Transverse colon (tissue), 4 donors: ENCODE measurements at regions not wholly inside any gene's neighbourhood (a gene's known extent, or its start where the extent isn't known, plus 50 kb on each side); places are given as distances from the start of the nearest gene placed in this dataset.

Experiments used
- DNase-seq: peaks from one replicate; pipeline ENCODE4 v3.0.0-alpha.2; 2019
- H3K27ac ChIP-seq, 4 donors: fragments of 200-600 bp; sonication (generic); 2 replicates each; pipeline ENCODE4 v1.5.1; 2016 to 2018; ENCODE audit warnings: inconsistent platforms in 4 of 4
- H3K27me3 ChIP-seq: fragments of 200-600 bp; sonication (generic); 2 replicates; pipeline ENCODE4 v1.5.1; 2017; ENCODE audit warnings: inconsistent platforms
- H3K36me3 ChIP-seq, 4 donors: fragments of 200-600 bp; sonication (generic); 2 replicates each; pipeline ENCODE4 v1.5.1; 2017 to 2019; ENCODE audit warnings: inconsistent platforms in 4 of 4
- H3K4me1 ChIP-seq, 4 donors: fragments of 200-600 bp; sonication (generic); 2 replicates each; pipeline ENCODE4 v1.5.1; 2017 to 2020; ENCODE audit warnings: inconsistent platforms in 4 of 4
- H3K4me3 ChIP-seq, 4 donors: fragments of 200-600 bp; sonication (generic); 1 replicate in 1 of 4; 2 replicates in 3 of 4; pipeline versions ENCODE4 v1.5.1 to v1.6.1; 2017 to 2019; ENCODE audit warnings: inconsistent platforms in 4 of 4
- H3K9me3 ChIP-seq, 2 donors: fragments of 200-600 bp; sonication (generic); 2 replicates each; pipeline ENCODE4 v1.5.1; 2017 to 2019; ENCODE audit warnings: inconsistent platforms in 2 of 2
- CTCF ChIP-seq, 5 experiments: fragments of 200-600 bp in 3 of 5; fragments of 450-650 bp in 2 of 5; sonication (generic) in 3 of 5; IDR thresholded peaks; 1 replicate in 2 of 5; 2 replicates in 3 of 5; pipeline ENCODE4 v1.5.1; 2016 to 2017; ENCODE audit warnings: antibody characterized with exemption in 5 of 5, inconsistent platforms in 3 of 5, mild to moderate bottlenecking in 2 of 5, moderate library complexity in 1 of 5
- EP300 ChIP-seq: sonication (generic); formaldehyde crosslinking; IDR thresholded peaks from one replicate; pipeline ENCODE4 v1.6.1; 2017; ENCODE audit warnings: antibody characterized with exemption, low read depth
- POLR2A ChIP-seq: fragments of 450-650 bp; IDR thresholded peaks from one replicate; pipeline ENCODE4 v1.6.1; 2016; ENCODE audit warnings: antibody characterized with exemption, mild to moderate bottlenecking, moderate library complexity
- POLR2AphosphoS5 ChIP-seq, 3 donors: sonication (generic); formaldehyde crosslinking; IDR thresholded peaks; one replicate each; pipeline ENCODE4 v1.6.1; 2016; ENCODE audit warnings: antibody characterized with exemption in 3 of 3
- WGBS, 2 donors: methylation state at CpG; one replicate each; pipeline ENCODE4 v1.1.5; 2018; ENCODE audit warnings: low coverage in 1 of 2; 5-methylcytosine and 5-hydroxymethylcytosine counted together
- in situ Hi-C, 4 donors: fragments of 200-750 bp; cut with MboI; loops; one replicate each; pipeline versions ENCODE4 v1.15.0 to v1.15.1; 2017; ENCODE audit warnings: low sequenced_read_pairs in 3 of 4, low pct_ligation_motif_present in 1 of 4, low pct_unique_long_range_greater_than_20kb in 1 of 4
- intact Hi-C: fragments of 100-400 bp; cut with DNase I; formaldehyde crosslinking; loops from one replicate; pipeline ENCODE4 v1.15.1; 2023; ENCODE audit warnings: low total_unique reads

- in situ Hi-C loops: no loop called here
- Histone ChIP-seq H3K4me1 (no peaks in the 10 kb centered on the region), H3K27me3 (no peaks in the 10 kb centered on the region), H3K9me3 (no peaks in the 10 kb centered on the region), H3K4me3 (no peak overlapping the region), H3K27ac (no peak overlapping the region), H3K36me3 (no peaks in the 10 kb centered on the region)
- 88% methylated on average over 18 of the region's 18 CpGs; no CpG with 5 or more reads in 1 of the 2 donors for WGBS, 2 donors
- TF ChIP-seq CTCF (IDR thresholded peaks at IDR 0.05): no peak
- no peak for TF ChIP-seq POLR2A
- no peak for TF ChIP-seq EP300
- TF ChIP-seq POLR2AphosphoS5 (IDR thresholded peaks at IDR 0.05): no peak
- intact Hi-C loops: no loop called here
- DNase-seq: no peak
Observed at GRCh38 chr13:112238436-112238995, 137.6 kb upstream of the SPACA7 start.

- in situ Hi-C loops: no loop called here
- Histone ChIP-seq H3K9me3 (no peaks in the 10 kb centered on the region), H3K36me3 (no peaks in the 10 kb centered on the region), H3K27ac (no peak overlapping the region), H3K4me1 (no peaks in the 10 kb centered on the region), H3K4me3 (no peak overlapping the region), H3K27me3 (no peaks in the 10 kb centered on the region)
- DNase-seq: no peak
- TF ChIP-seq POLR2AphosphoS5 (IDR thresholded peaks at IDR 0.05) (no peak), POLR2A (no peak), CTCF (IDR thresholded peaks at IDR 0.05) (no peak), EP300 (no peak)
- 72 to 76% methylated on average over 4 to 6 of the region's 6 CpGs for WGBS, 2 donors
- intact Hi-C loops: no loop called here
Observed at GRCh38 chr13:112240076-112240475, 136.1 kb upstream of the SPACA7 start.

DNA sequence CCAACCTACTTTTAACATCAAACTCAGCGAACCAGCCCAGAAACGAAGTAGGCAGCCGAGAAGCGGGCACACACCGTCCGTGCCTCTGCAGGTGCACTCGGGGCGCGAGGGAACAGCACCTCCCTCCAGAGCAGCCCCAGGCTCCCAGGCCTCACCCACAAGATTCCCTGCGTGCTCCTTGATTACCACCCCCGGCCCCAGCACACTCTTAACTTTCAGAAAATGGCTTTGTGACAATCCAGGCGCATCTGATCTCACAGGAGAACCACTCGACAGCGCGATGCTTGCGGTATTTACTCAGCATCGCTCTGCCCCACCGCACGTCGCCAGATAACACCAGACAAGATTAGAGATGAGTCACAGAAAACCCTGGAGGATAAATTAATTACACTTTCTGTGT is 134.9 kb upstream of the SPACA7 start:
- Histone ChIP-seq H3K27ac (no peak overlapping the region), H3K9me3 (no peaks in the 10 kb centered on the region), H3K27me3 (no peaks in the 10 kb centered on the region), H3K4me1 (no peaks in the 10 kb centered on the region), H3K36me3 (no peaks in the 10 kb centered on the region), H3K4me3 (no peak overlapping the region)
- intact Hi-C loops (no loop called here), in situ Hi-C loops (no loop called here)
- DNase-seq: no peak
- TF ChIP-seq CTCF (IDR thresholded peaks at IDR 0.05): no peak
- no peak for TF ChIP-seq POLR2A
- no peak for TF ChIP-seq EP300
- 76 to 78% methylated on average over 8 to 20 of the region's 20 CpGs for WGBS, 2 donors

DNA sequence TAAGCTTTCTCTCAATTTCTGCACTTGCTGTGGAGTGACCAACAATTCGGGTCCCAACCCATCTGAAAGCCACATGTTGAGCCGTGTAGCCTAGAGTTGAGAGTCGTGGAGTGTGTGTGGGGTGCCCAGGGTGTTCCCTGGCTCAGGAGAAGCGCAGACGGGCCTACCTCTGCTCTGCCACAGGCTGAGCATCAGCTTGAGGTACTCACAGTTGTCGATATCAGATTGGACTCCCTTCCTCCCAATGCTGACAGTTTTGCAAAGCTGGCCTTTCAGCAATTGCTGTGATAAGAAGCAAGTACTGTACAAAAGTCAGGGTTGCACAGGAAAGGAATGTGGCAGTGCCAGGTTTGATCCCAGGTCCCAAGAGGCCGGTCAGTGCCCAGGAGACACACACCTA is 133.4 kb upstream of the SPACA7 start:
- DNase-seq: no peak
- Histone ChIP-seq H3K9me3 (no peaks in the 10 kb centered on the region), H3K27me3 (no peaks in the 10 kb centered on the region), H3K36me3 (no peaks in the 10 kb centered on the region), H3K4me1 (no peaks in the 10 kb centered on the region), H3K4me3 (no peak overlapping the region), H3K27ac (no peak overlapping the region)
- intact Hi-C loops (no loop called here), in situ Hi-C loops (no loop called here)
- WGBS, 2 donors: 85% methylated on average over 4 to 7 of the region's 7 CpGs
- TF ChIP-seq POLR2A (no peak), POLR2AphosphoS5 (IDR thresholded peaks at IDR 0.05) (no peak), CTCF (IDR thresholded peaks at IDR 0.05) (no peak), EP300 (no peak)
